Kidney epithelial cell (primary cell): ENCODE measurements at regions not wholly inside any gene's neighbourhood (a gene's known extent, or its start where the extent isn't known, plus 50 kb on each side); places are given as distances from the start of the nearest gene placed in this dataset.
"Not testable (repeated sequence)": the region's sequence is repeated elsewhere in the genome, so short reads cannot be mapped to it uniquely, and the experiment has no call there.

Source experiments
- DNase-seq: peaks from one replicate; pipeline ENCODE4 v3.0.0-alpha.2; 2010; ENCODE audit warnings: low read depth
- H3K27me3 ChIP-seq: 2 replicates; pipeline ENCODE4 v1.6.0; 2011; ENCODE audit warnings: low read length; ENCODE audit not compliant: control insufficient read depth, insufficient read depth
- H3K36me3 ChIP-seq: 2 replicates; pipeline ENCODE4 v1.5.1; 2011; ENCODE audit warnings: low read length; ENCODE audit not compliant: control insufficient read depth, insufficient read depth
- H3K4me3 ChIP-seq: 2 replicates; pipeline ENCODE4 v1.5.1; 2011; ENCODE audit warnings: low read depth, mild to moderate bottlenecking, control low read depth, low read length
- TF ChIP-seq, protein P1 (sequence below): IDR thresholded peaks from 2 replicates; pipeline ENCODE4 v1.5.1; 2011; ENCODE audit warnings: mild to moderate bottlenecking, moderate library complexity, low read length, control low read depth, inconsistent platforms; ENCODE audit not compliant: insufficient read depth, poor library complexity, severe bottlenecking

DNA sequence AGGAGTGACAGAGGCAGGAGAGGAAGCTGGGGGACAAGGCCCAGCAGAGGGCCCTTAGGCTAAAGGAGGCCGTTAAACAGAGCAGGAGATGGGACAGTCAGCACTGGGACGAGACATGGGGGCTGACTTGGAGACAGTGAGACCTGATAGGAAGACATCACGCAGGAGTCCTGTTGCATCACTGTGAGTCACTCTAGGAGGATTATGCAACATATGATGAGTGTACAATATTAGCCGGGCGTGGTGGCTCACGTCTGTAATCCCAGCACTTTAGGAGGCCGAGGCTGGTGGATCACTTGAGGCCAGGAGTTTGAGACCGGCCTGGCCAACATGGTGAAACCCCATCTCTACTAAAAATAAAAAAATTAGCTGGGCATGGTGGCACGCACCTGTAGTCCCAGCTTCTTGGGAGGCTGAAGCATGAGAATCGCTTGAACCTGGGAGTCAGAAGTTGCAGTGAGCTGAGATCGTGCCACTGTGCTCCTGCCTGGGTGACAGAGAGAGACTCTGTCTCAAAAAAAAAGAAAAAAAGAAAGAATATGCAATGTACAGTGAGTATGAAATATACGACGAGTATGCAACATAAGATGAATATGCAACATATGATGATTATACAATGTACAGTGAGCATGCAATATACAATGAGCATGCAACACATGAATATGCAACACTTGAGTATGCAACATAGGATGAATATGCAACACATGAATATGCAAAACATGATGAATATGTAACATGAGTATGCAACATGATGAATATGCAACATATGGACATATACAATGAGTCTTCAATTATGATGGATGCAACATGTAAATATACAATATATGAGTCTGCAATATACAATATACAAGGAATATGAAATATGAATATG, 83.3 kb upstream of the ID2 start:
- no peaks in the 10 kb centered on the region for H3K36me3 ChIP-seq
- no peaks in the 10 kb centered on the region for H3K27me3 ChIP-seq
- peak; percentile 74 for DNase-seq
- TF ChIP-seq, protein P1, sequence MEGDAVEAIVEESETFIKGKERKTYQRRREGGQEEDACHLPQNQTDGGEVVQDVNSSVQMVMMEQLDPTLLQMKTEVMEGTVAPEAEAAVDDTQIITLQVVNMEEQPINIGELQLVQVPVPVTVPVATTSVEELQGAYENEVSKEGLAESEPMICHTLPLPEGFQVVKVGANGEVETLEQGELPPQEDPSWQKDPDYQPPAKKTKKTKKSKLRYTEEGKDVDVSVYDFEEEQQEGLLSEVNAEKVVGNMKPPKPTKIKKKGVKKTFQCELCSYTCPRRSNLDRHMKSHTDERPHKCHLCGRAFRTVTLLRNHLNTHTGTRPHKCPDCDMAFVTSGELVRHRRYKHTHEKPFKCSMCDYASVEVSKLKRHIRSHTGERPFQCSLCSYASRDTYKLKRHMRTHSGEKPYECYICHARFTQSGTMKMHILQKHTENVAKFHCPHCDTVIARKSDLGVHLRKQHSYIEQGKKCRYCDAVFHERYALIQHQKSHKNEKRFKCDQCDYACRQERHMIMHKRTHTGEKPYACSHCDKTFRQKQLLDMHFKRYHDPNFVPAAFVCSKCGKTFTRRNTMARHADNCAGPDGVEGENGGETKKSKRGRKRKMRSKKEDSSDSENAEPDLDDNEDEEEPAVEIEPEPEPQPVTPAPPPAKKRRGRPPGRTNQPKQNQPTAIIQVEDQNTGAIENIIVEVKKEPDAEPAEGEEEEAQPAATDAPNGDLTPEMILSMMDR, result no peak
- H3K4me3 ChIP-seq, result no peak overlapping the region

DNA sequence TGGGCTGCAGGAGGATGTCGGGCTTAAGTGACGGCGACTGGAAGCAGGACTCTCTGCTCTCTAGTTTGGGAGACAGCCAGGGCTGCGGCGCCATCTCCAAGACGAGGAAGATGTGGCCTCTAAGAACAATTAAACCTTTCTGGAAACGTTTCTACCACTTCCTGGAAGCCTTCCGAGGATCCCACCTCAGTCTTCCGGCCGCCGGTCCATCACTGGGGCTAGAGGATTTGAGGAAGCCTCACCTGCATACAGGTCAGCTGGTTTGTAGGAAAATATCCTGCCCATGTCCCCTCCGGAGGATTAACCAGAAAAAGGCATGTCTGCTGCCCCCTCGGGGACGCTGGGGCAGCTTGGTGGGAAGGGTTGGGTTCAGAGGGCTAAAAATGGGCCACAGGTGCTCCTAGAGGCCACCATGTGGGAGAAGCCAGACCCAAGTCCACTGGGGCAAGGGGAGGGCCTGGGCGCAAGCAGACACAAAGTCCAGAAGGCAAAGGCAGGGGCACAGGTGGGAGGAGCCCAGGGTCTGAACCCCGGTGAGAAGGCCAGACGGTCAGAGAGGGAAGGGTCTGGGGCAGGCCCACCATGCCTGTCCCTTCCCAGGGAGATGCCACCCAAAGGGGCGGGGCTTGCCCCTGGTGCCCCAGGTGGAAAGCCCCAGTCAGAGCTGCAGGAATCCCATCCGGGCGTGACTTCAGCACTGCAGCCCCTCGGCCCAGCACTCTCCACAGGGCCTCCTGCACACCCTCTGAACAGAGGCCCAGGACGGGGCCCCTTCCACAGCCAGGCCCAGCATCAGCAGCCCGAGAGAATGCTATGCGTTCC, 82.2 kb upstream of the ID2 start:
- TF ChIP-seq, protein P1, result no peak
- H3K36me3 ChIP-seq, result no peaks in the 10 kb centered on the region

DNA sequence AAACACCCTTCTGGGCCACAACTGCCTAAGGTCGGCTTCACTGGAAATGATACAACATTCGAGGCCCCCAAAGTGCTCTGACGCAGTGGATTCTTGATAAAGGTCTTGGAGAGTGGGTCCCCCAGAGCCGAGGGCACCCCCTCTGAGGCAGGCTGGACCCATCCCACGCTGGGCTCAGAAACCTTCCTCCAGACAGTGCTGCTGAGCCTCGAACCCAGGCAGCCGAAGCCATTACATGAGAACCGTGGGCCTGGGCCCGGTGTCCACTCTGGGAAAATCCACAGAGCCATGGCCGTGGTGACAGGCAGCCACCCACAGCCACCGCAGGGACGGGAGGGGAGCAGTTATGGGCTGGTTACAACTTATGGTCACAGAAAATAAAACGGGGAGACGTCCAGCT, 81.4 kb upstream of the ID2 start:
- DNase-seq, result no peak
- H3K4me3 ChIP-seq, result no peak overlapping the region
- H3K27me3 ChIP-seq, result no peaks in the 10 kb centered on the region
- no peaks in the 10 kb centered on the region for H3K36me3 ChIP-seq
- TF ChIP-seq, protein P1, result no peak

More for the DNA sequence above, 82.2 kb upstream of the ID2 start:
- no peak overlapping the region for H3K4me3 ChIP-seq
- H3K27me3 ChIP-seq, result no peaks in the 10 kb centered on the region
- no peak for DNase-seq

DNA sequence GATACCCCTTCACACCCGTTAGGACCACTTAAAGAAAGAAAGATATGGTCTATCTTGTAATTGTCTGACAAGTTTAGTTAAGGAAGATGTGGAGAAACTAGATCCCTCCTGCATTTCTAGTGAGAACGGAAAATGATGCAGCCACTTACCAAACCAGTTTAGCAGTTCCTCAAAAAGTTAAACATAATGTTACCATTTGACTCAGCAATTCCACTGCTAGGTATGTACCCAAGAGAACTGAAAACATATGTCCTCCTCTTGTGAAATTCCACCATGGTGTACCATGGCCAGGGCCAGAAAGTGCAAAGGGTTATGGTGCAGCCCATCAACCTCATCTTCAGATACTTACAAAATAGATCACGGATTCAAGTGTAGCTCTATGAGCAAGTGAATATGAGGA, 79.0 kb upstream of the ID2 start:
- Histone ChIP-seq H3K36me3 (no peaks in the 10 kb centered on the region), H3K4me3 (no peak overlapping the region), H3K27me3 (no peaks in the 10 kb centered on the region)
- no peak for DNase-seq
- TF ChIP-seq, protein P1, result no peak

DNA sequence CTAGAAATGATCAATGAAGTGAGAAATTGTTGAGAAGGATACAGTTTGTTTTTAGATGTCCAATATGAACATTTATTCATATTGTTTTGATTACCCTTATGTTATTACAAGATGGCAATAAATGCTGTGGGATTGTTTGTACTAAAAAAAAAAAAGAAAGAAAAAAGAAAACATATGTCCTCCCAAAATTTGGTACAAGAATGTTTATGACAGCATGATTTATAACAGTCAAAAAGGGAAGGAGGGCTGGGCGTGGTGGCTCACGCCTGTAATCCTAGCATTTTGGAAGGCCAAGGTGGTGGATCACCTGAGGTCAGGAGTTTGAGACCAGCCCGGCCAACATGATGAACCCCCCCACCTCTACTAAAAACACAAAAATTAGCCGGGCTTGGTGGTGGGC, 78.5 kb upstream of the ID2 start:
- H3K27me3 ChIP-seq, DNase-seq, H3K36me3 ChIP-seq, H3K4me3 ChIP-seq: not testable (repeated sequence)

DNA sequence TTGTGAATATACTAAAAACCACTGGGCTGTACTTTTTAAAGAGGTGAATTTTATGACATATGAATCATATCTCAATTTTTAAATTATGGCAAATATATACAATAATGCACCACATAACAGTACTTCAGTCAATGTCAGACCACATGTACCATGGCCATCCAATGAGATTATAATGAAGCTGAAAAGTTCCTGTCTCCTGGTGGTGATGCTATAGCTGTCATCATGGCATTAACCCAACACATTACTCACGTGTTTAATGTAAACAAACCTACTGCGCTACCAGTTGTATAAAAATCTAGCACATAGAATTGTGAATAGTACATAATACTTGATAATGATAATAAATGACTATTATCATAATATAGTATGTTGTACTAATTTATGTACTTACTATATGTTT, 77.6 kb upstream of the ID2 start:
- no peaks in the 10 kb centered on the region for H3K27me3 ChIP-seq
- TF ChIP-seq, protein P1, result no peak
- no peak overlapping the region for H3K4me3 ChIP-seq
- no peaks in the 10 kb centered on the region for H3K36me3 ChIP-seq
- no peak for DNase-seq
